ENCODE measurements at regions not wholly inside any gene's neighbourhood (a gene's known extent, or its start where the extent isn't known, plus 50 kb on each side); places are given as distances from the start of the nearest gene placed in this dataset.

- Histone ChIP-seq H3K4me1 (ENCODE audit: control insufficient read depth, insufficient read depth, low read length) (no peaks in the 10 kb centered on the region), H3K36me3 (ENCODE audit: control insufficient read depth, insufficient read depth, low read length) (no peaks in the 10 kb centered on the region), H3K4me3 (ENCODE audit: low read depth in 2 of 2, low read length in 2 of 2) (no peak overlapping the region), H3K9me3 (ENCODE audit: control insufficient read depth, insufficient read depth, low read depth, low read length) (no peaks in the 10 kb centered on the region), H3K27ac (ENCODE audit: low read length) (no peak overlapping the region), H3K27me3 (ENCODE audit: control insufficient read depth, insufficient read depth, low read length) (no peaks in the 10 kb centered on the region)
- POLR2A ChIA-PET, result no interaction called here
- in situ Hi-C loops (cut with HindIII; ENCODE audit: low pct_unique_long_range_greater_than_20kb, low sequenced_read_pairs), result no loop called here
- ATAC-seq, result no peak
- intact Hi-C loops (cut with micrococcal nuclease; ENCODE audit: unreplicated experiment), result no loop called here
- no peak for TF ChIP-seq POLR2AphosphoS5 (IDR thresholded peaks at IDR 0.05; ENCODE audit: low read depth, low read length)
- no peak for TF ChIP-seq TCF7L2 (IDR thresholded peaks at IDR 0.05; ENCODE audit: low read depth, low read length)
- TF ChIP-seq, protein P1, sequence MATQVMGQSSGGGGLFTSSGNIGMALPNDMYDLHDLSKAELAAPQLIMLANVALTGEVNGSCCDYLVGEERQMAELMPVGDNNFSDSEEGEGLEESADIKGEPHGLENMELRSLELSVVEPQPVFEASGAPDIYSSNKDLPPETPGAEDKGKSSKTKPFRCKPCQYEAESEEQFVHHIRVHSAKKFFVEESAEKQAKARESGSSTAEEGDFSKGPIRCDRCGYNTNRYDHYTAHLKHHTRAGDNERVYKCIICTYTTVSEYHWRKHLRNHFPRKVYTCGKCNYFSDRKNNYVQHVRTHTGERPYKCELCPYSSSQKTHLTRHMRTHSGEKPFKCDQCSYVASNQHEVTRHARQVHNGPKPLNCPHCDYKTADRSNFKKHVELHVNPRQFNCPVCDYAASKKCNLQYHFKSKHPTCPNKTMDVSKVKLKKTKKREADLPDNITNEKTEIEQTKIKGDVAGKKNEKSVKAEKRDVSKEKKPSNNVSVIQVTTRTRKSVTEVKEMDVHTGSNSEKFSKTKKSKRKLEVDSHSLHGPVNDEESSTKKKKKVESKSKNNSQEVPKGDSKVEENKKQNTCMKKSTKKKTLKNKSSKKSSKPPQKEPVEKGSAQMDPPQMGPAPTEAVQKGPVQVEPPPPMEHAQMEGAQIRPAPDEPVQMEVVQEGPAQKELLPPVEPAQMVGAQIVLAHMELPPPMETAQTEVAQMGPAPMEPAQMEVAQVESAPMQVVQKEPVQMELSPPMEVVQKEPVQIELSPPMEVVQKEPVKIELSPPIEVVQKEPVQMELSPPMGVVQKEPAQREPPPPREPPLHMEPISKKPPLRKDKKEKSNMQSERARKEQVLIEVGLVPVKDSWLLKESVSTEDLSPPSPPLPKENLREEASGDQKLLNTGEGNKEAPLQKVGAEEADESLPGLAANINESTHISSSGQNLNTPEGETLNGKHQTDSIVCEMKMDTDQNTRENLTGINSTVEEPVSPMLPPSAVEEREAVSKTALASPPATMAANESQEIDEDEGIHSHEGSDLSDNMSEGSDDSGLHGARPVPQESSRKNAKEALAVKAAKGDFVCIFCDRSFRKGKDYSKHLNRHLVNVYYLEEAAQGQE (IDR thresholded peaks at IDR 0.05; ENCODE audit: insufficient read depth in 1 of 2, low read depth in 2 of 2, low read length in 1 of 2), result no peak
- TF ChIP-seq SIN3A (IDR thresholded peaks at IDR 0.05; ENCODE audit: borderline replicate concordance, insufficient read depth, low read depth, low read length), result no peak
- TF ChIP-seq, protein P2, sequence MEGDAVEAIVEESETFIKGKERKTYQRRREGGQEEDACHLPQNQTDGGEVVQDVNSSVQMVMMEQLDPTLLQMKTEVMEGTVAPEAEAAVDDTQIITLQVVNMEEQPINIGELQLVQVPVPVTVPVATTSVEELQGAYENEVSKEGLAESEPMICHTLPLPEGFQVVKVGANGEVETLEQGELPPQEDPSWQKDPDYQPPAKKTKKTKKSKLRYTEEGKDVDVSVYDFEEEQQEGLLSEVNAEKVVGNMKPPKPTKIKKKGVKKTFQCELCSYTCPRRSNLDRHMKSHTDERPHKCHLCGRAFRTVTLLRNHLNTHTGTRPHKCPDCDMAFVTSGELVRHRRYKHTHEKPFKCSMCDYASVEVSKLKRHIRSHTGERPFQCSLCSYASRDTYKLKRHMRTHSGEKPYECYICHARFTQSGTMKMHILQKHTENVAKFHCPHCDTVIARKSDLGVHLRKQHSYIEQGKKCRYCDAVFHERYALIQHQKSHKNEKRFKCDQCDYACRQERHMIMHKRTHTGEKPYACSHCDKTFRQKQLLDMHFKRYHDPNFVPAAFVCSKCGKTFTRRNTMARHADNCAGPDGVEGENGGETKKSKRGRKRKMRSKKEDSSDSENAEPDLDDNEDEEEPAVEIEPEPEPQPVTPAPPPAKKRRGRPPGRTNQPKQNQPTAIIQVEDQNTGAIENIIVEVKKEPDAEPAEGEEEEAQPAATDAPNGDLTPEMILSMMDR (IDR thresholded peaks at IDR 0.05), result no peak
- BruUV-seq (replicated peaks), result no TSS peak
- no peak for DNase-seq (ENCODE audit: low read depth, low spot score)
- CTCF ChIA-PET, result no interaction called here
Measured at GRCh38 chr5:162474239-162474638, 406.7 kb downstream of the GABRG2 start.

DNA sequence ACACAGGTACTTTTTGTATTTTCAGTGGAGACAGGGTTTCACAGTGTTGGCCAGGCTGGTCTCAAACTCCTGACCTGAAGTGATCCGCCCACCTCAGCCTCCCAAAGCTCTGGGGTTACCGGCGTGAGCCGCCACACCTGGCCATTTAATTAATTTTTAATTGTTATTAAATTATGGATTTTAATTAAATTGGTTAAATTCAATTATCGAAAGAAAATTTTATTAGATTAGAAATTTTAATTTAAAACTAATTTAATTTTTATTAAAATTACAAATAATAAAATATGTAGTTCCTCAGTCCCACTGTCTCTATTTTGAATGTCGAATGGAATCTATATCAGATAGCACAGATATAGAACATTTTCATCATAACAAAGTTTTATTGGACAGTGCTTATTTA is 416.5 kb downstream of the GABRG2 start:
- Histone ChIP-seq H3K9me3 (ENCODE audit: control insufficient read depth, insufficient read depth, low read depth, low read length) (no peaks in the 10 kb centered on the region), H3K4me3 (ENCODE audit: low read depth in 2 of 2, low read length in 2 of 2) (no peak overlapping the region), H3K36me3 (ENCODE audit: control insufficient read depth, insufficient read depth, low read length) (no peaks in the 10 kb centered on the region), H3K4me1 (ENCODE audit: control insufficient read depth, insufficient read depth, low read length) (no peaks in the 10 kb centered on the region), H3K27ac (ENCODE audit: low read length) (no peak overlapping the region), H3K27me3 (ENCODE audit: control insufficient read depth, insufficient read depth, low read length) (no peaks in the 10 kb centered on the region)
- ATAC-seq (no peak), DNase-seq (ENCODE audit: low read depth, low spot score) (no peak)
- POLR2A ChIA-PET, result no interaction called here
- BruUV-seq (replicated peaks), result no TSS peak
- intact Hi-C loops (cut with micrococcal nuclease; ENCODE audit: unreplicated experiment), result no loop called here
- TF ChIP-seq, protein P1 (IDR thresholded peaks at IDR 0.05; ENCODE audit: insufficient read depth in 1 of 2, low read depth in 2 of 2, low read length in 1 of 2), result no peak
- TF ChIP-seq SIN3A (IDR thresholded peaks at IDR 0.05; ENCODE audit: borderline replicate concordance, insufficient read depth, low read depth, low read length) (no peak), POLR2AphosphoS5 (IDR thresholded peaks at IDR 0.05; ENCODE audit: low read depth, low read length) (no peak), TCF7L2 (IDR thresholded peaks at IDR 0.05; ENCODE audit: low read depth, low read length) (no peak)
- TF ChIP-seq, protein P2 (IDR thresholded peaks at IDR 0.05), result no peak
- in situ Hi-C loops (cut with HindIII; ENCODE audit: low pct_unique_long_range_greater_than_20kb, low sequenced_read_pairs), result no loop called here
- CTCF ChIA-PET, result no interaction called here

Measured in Panc1 (cell line).